ENCODE measurements at regions not wholly inside any gene's neighbourhood (a gene's known extent, or its start where the extent isn't known, plus 50 kb on each side); places are given as distances from the start of the nearest gene placed in this dataset.

DNA sequence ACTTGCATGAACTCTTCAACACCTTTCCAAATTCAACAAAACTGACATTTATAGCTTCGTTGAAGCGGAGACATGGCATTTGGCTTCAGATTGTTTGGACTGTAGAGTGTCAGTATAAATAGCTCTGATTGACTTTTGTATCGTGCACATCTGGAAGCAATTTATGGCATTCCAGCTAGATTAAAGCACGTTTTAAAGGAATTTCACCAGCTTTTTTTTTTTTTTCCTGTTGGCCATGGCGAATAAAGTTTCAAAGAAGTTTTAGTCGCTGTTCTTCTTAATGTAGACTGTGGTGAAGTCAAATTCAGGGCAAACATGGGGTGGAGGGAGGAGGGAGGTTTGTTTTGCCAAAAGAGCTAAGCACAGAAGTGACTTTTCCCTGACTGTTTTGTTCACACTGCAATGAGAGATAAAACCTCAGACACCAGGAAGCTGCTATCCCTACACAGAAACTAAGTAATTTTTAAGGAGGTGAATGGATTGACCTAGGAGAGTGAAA is 391.0 kb upstream of the RARB start:
- peaks cover 7% of the 10 kb centered on the region for H3K4me1 ChIP-seq (ENCODE audit: control insufficient read depth, insufficient read depth, low read length)
- no peaks in the 10 kb centered on the region for H3K9me3 ChIP-seq (ENCODE audit: control insufficient read depth, insufficient read depth, low read depth, low read length)
- H3K36me3 ChIP-seq (ENCODE audit: control insufficient read depth in 2 of 2, insufficient read depth in 1 of 2, low read length in 2 of 2), result no peaks in the 10 kb centered on the region
- no peak overlapping the region; the same call in 1 of the 2 replicates for H3K27ac ChIP-seq (ENCODE audit: extremely low read depth, low read depth, low read length)
- no peak overlapping the region for H3K4me3 ChIP-seq (ENCODE audit: low read depth, low read length)
- ChIA-PET POLR2A (no interaction called here), CTCF (no interaction called here)
- TF ChIP-seq ZNF19 (tag by site-specific recombination; IDR thresholded peaks at IDR 0.05; ENCODE audit: low read depth) (no peak), ZNF16 (tag by site-specific recombination; IDR thresholded peaks at IDR 0.05; ENCODE audit: low read depth) (no peak), ZXDB (tag by site-specific recombination; IDR thresholded peaks at IDR 0.05) (peak; percentile 53; the same call in 1 of the 2 replicates), SP3 (tag by site-specific recombination; IDR thresholded peaks at IDR 0.05) (no peak), ZNF530 (tag by site-specific recombination; IDR thresholded peaks at IDR 0.05; ENCODE audit: low read depth) (no peak), ZNF239 (tag by site-specific recombination; IDR thresholded peaks at IDR 0.05) (no peak), ZNF37A (tag by site-specific recombination; IDR thresholded peaks at IDR 0.05) (no peak), ZNF175 (tag by site-specific recombination; IDR thresholded peaks at IDR 0.05) (no peak), ZNF596 (tag by site-specific recombination; IDR thresholded peaks at IDR 0.05) (no peak), ZNF843 (tag by site-specific recombination; IDR thresholded peaks at IDR 0.05) (peak; percentile 91), PRDM1 (tag by site-specific recombination; IDR thresholded peaks at IDR 0.05) (no peak), ZNF521 (tag by site-specific recombination; IDR thresholded peaks at IDR 0.05) (no peak), ZBTB20 (tag by site-specific recombination; IDR thresholded peaks at IDR 0.05) (no peak), WT1 (tag by site-specific recombination; IDR thresholded peaks at IDR 0.05) (peak; percentile 46), ZBTB21 (tag by site-specific recombination; IDR thresholded peaks at IDR 0.05) (no peak), FEZF1 (tag by site-specific recombination; IDR thresholded peaks at IDR 0.05) (peak; percentile 73), ZNF24 (tag by site-specific recombination; IDR thresholded peaks at IDR 0.05) (no peak), ZIC2 (tag by site-specific recombination; IDR thresholded peaks at IDR 0.05) (no peak), ZNF544 (tag by site-specific recombination; IDR thresholded peaks at IDR 0.05) (no peak), ZNF366 (tag by site-specific recombination; conservative IDR thresholded peaks at IDR 0.05) (no peak), SP7 (tag by site-specific recombination; IDR thresholded peaks at IDR 0.05) (no peak)
- TF ChIP-seq, protein P1, sequence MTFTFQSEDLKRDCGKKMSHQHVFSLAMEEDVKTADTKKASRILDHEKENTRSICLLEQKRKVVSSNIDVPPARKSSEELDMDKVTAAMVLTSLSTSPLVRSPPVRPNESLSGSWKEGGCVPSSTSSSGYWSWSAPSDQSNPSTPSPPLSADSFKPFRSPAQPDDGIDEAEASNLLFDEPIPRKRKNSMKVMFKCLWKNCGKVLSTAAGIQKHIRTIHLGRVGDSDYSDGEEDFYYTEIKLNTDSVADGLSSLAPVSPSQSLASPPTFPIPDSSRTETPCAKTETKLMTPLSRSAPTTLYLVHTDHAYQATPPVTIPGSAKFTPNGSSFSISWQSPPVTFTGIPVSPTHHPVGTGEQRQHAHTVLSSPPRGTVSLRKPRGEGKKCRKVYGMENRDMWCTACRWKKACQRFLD (tag by site-specific recombination; IDR thresholded peaks at IDR 0.05), result no peak
- TF ChIP-seq, protein P2, sequence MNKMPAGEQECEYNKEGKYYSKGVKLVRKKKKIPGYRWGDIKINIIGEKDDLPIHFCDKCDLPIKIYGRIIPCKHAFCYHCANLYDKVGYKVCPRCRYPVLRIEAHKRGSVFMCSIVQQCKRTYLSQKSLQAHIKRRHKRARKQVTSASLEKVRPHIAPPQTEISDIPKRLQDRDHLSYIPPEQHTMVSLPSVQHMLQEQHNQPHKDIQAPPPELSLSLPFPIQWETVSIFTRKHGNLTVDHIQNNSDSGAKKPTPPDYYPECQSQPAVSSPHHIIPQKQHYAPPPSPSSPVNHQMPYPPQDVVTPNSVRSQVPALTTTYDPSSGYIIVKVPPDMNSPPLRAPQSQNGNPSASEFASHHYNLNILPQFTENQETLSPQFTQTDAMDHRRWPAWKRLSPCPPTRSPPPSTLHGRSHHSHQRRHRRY (tag by site-specific recombination; IDR thresholded peaks at IDR 0.05), result no peak
- TF ChIP-seq, protein P3, sequence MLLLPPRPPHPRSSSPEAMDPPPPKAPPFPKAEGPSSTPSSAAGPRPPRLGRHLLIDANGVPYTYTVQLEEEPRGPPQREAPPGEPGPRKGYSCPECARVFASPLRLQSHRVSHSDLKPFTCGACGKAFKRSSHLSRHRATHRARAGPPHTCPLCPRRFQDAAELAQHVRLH (tag by site-specific recombination; IDR thresholded peaks at IDR 0.05), result peak; percentile 50; the same call in 1 of the 2 replicates
- TF ChIP-seq, protein P4, sequence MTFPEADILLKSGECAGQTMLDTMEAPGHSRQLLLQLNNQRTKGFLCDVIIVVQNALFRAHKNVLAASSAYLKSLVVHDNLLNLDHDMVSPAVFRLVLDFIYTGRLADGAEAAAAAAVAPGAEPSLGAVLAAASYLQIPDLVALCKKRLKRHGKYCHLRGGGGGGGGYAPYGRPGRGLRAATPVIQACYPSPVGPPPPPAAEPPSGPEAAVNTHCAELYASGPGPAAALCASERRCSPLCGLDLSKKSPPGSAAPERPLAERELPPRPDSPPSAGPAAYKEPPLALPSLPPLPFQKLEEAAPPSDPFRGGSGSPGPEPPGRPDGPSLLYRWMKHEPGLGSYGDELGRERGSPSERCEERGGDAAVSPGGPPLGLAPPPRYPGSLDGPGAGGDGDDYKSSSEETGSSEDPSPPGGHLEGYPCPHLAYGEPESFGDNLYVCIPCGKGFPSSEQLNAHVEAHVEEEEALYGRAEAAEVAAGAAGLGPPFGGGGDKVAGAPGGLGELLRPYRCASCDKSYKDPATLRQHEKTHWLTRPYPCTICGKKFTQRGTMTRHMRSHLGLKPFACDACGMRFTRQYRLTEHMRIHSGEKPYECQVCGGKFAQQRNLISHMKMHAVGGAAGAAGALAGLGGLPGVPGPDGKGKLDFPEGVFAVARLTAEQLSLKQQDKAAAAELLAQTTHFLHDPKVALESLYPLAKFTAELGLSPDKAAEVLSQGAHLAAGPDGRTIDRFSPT (tag by site-specific recombination; IDR thresholded peaks at IDR 0.05), result no peak
- TF ChIP-seq, protein P5, sequence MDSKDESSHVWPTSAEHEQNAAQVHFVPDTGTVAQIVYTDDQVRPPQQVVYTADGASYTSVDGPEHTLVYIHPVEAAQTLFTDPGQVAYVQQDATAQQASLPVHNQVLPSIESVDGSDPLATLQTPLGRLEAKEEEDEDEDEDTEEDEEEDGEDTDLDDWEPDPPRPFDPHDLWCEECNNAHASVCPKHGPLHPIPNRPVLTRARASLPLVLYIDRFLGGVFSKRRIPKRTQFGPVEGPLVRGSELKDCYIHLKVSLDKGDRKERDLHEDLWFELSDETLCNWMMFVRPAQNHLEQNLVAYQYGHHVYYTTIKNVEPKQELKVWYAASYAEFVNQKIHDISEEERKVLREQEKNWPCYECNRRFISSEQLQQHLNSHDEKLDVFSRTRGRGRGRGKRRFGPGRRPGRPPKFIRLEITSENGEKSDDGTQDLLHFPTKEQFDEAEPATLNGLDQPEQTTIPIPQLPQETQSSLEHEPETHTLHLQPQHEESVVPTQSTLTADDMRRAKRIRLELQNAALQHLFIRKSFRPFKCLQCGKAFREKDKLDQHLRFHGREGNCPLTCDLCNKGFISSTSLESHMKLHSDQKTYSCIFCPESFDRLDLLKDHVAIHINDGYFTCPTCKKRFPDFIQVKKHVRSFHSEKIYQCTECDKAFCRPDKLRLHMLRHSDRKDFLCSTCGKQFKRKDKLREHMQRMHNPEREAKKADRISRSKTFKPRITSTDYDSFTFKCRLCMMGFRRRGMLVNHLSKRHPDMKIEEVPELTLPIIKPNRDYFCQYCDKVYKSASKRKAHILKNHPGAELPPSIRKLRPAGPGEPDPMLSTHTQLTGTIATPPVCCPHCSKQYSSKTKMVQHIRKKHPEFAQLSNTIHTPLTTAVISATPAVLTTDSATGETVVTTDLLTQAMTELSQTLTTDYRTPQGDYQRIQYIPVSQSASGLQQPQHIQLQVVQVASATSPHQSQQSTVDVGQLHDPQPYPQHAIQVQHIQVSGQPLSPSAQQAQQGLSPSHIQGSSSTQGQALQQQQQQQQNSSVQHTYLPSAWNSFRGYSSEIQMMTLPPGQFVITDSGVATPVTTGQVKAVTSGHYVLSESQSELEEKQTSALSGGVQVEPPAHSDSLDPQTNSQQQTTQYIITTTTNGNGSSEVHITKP (tag by site-specific recombination; IDR thresholded peaks at IDR 0.05), result peak; percentile 72; the same call in 1 of the 2 replicates
- TF ChIP-seq, protein P6, sequence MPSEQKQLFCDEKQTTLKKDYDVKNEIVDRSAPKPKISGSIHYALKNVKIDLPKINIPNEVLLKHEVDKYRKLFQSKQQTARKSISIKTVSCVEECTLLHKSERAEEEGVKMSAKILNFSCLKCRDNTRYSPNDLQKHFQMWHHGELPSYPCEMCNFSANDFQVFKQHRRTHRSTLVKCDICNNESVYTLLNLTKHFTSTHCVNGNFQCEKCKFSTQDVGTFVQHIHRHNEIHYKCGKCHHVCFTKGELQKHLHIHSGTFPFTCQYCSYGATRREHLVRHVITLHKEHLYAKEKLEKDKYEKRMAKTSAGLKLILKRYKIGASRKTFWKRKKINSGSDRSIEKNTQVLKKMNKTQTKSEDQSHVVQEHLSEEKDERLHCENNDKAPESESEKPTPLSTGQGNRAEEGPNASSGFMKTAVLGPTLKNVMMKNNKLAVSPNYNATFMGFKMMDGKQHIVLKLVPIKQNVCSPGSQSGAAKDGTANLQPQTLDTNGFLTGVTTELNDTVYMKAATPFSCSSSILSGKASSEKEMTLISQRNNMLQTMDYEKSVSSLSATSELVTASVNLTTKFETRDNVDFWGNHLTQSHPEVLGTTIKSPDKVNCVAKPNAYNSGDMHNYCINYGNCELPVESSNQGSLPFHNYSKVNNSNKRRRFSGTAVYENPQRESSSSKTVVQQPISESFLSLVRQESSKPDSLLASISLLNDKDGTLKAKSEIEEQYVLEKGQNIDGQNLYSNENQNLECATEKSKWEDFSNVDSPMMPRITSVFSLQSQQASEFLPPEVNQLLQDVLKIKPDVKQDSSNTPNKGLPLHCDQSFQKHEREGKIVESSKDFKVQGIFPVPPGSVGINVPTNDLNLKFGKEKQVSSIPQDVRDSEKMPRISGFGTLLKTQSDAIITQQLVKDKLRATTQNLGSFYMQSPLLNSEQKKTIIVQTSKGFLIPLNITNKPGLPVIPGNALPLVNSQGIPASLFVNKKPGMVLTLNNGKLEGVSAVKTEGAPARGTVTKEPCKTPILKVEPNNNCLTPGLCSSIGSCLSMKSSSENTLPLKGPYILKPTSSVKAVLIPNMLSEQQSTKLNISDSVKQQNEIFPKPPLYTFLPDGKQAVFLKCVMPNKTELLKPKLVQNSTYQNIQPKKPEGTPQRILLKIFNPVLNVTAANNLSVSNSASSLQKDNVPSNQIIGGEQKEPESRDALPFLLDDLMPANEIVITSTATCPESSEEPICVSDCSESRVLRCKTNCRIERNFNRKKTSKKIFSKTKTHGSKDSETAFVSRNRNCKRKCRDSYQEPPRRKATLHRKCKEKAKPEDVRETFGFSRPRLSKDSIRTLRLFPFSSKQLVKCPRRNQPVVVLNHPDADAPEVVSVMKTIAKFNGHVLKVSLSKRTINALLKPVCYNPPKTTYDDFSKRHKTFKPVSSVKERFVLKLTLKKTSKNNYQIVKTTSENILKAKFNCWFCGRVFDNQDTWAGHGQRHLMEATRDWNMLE (tag by site-specific recombination; conservative IDR thresholded peaks at IDR 0.05; ENCODE audit: low read depth), result no peak

All from HEK293 (cell line).